Keratinocyte (primary cell): ENCODE measurements at regions not wholly inside any gene's neighbourhood (a gene's known extent, or its start where the extent isn't known, plus 50 kb on each side); places are given as distances from the start of the nearest gene placed in this dataset.

Source experiments
- DNase-seq: peaks from one replicate; pipeline ENCODE4 v3.0.0-alpha.2; 2011; ENCODE audit warnings: low read depth, missing footprints, low spot score
- FAIRE-seq: peaks from 2 replicates; lab custom pipeline; 2011; peaks lifted over from hg19 to GRCh38; lab: Jason Lieb, UNC
- H2AFZ ChIP-seq: 2 replicates; pipeline ENCODE4 v1.6.0; 2012; ENCODE audit warnings: low read length, control low read depth, inconsistent platforms; ENCODE audit not compliant: control insufficient read depth
- H3K27ac ChIP-seq: 2 replicates; pipeline ENCODE4 v1.5.1; 2011; ENCODE audit warnings: low read length; ENCODE audit not compliant: control insufficient read depth, insufficient read depth
- H3K27me3 ChIP-seq: 3 replicates; pipeline ENCODE4 v1.6.0; 2011; ENCODE audit warnings: low read length; ENCODE audit not compliant: control insufficient read depth, insufficient read depth; ENCODE audit errors: extremely low read depth
- H3K36me3 ChIP-seq, 2 experiments: 2 replicates in 1 of 2; 3 replicates in 1 of 2; pipeline ENCODE4 v1.5.1; 2011; ENCODE audit warnings: low read length in 2 of 2, mild to moderate bottlenecking in 1 of 2; ENCODE audit not compliant: control insufficient read depth in 2 of 2, insufficient read depth in 2 of 2; ENCODE audit errors: extremely low read depth in 1 of 2
- H3K4me1 ChIP-seq: 3 replicates; pipeline ENCODE4 v1.5.1; 2011; ENCODE audit warnings: low read length; ENCODE audit not compliant: control insufficient read depth, insufficient read depth; ENCODE audit errors: extremely low read depth
- H3K4me2 ChIP-seq: 3 replicates; pipeline ENCODE4 v1.6.0; 2011; ENCODE audit warnings: low read depth, low read length; ENCODE audit not compliant: control insufficient read depth, insufficient read depth; ENCODE audit errors: extremely low read depth
- H3K4me3 ChIP-seq, 3 experiments: fragments of 200-600 bp in 1 of 3; sonication (generic) in 1 of 3; 2 replicates in 2 of 3; 3 replicates in 1 of 3; pipeline ENCODE4 v1.5.1; 2011 to 2016; ENCODE audit warnings: low read length in 3 of 3, mild to moderate bottlenecking in 3 of 3, control low read depth in 2 of 3, inconsistent platforms in 1 of 3, low read depth in 1 of 3, mixed read lengths in 1 of 3, mixed run types in 1 of 3, moderate library complexity in 1 of 3; ENCODE audit not compliant: control insufficient read depth in 2 of 3, insufficient read depth in 2 of 3; ENCODE audit errors: extremely low read depth in 1 of 3
- H3K79me2 ChIP-seq: 2 replicates; pipeline ENCODE4 v1.6.0; 2012; ENCODE audit warnings: low read length; ENCODE audit not compliant: control insufficient read depth, insufficient read depth
- H3K9ac ChIP-seq: 3 replicates; pipeline ENCODE4 v1.6.0; 2011; ENCODE audit warnings: low read length; ENCODE audit not compliant: control insufficient read depth, insufficient read depth; ENCODE audit errors: extremely low read depth
- H3K9me1 ChIP-seq: 3 replicates; pipeline ENCODE4 v1.6.0; 2011; ENCODE audit warnings: low read length; ENCODE audit not compliant: control insufficient read depth, insufficient read depth; ENCODE audit errors: extremely low read depth
- H3K9me3 ChIP-seq: 2 replicates; pipeline ENCODE4 v1.5.1; 2012; ENCODE audit warnings: low read depth, low read length; ENCODE audit not compliant: control insufficient read depth
- H4K20me1 ChIP-seq: 3 replicates; pipeline ENCODE4 v1.6.0; 2011; ENCODE audit warnings: low read length; ENCODE audit not compliant: control insufficient read depth, insufficient read depth; ENCODE audit errors: extremely low read depth
- EZH2 ChIP-seq: IDR thresholded peaks from one replicate; pipeline ENCODE4 v1.6.1; 2012; ENCODE audit warnings: inconsistent platforms, mild to moderate bottlenecking, low read length, moderate library complexity
- dilution Hi-C: fragments of 300-500 bp; cut with MboI; formaldehyde crosslinking; loops from one replicate; pipeline ENCODE4 v1.7.0; 2020; ENCODE audit warnings: low sequenced_read_pairs; ENCODE audit not compliant: extremely low pct_ligation_motif_present
- TF ChIP-seq, protein P1 (sequence below), 3 experiments: IDR thresholded peaks in 1 of 3; conservative IDR thresholded peaks in 1 of 3; optimal IDR thresholded peaks in 1 of 3; 2 replicates in 2 of 3; 3 replicates in 1 of 3; pipeline versions ENCODE3 to v1.5.1; 2011; ENCODE audit warnings: low read length in 3 of 3, mild to moderate bottlenecking in 3 of 3, moderate library complexity in 2 of 3, control low read depth in 1 of 3, inconsistent platforms in 1 of 3; ENCODE audit not compliant: insufficient read depth in 2 of 3; ENCODE audit errors: extremely low read depth in 1 of 3

GRCh38 chr2:70391259-70391658 is 89.4 kb upstream of the FAM136A start:
- Histone ChIP-seq H3K9ac (no peak overlapping the region), H3K4me2 (no peak overlapping the region), H3K4me1 (peaks cover 48% of the 10 kb centered on the region), H3K36me3 (no peaks in the 10 kb centered on the region), H4K20me1 (no peaks in the 10 kb centered on the region), H3K79me2 (no peaks in the 10 kb centered on the region), H3K27me3 (no peaks in the 10 kb centered on the region), H2AFZ (no peak overlapping the region), H3K4me3 (no peak overlapping the region), H3K9me1 (no peaks in the 10 kb centered on the region), H3K27ac (no peak overlapping the region), H3K9me3 (peaks cover 3% of the 10 kb centered on the region)
- peak; percentile 63 for FAIRE-seq
- DNase-seq: no peak
- dilution Hi-C loops: no loop called here
- TF ChIP-seq EZH2: no peak
- TF ChIP-seq, protein P1, sequence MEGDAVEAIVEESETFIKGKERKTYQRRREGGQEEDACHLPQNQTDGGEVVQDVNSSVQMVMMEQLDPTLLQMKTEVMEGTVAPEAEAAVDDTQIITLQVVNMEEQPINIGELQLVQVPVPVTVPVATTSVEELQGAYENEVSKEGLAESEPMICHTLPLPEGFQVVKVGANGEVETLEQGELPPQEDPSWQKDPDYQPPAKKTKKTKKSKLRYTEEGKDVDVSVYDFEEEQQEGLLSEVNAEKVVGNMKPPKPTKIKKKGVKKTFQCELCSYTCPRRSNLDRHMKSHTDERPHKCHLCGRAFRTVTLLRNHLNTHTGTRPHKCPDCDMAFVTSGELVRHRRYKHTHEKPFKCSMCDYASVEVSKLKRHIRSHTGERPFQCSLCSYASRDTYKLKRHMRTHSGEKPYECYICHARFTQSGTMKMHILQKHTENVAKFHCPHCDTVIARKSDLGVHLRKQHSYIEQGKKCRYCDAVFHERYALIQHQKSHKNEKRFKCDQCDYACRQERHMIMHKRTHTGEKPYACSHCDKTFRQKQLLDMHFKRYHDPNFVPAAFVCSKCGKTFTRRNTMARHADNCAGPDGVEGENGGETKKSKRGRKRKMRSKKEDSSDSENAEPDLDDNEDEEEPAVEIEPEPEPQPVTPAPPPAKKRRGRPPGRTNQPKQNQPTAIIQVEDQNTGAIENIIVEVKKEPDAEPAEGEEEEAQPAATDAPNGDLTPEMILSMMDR (optimal IDR thresholded peaks at IDR 0.05 in 1 of 3, IDR thresholded peaks at IDR 0.05 in 1 of 3, conservative IDR thresholded peaks at IDR 0.05 in 1 of 3; ENCODE audit: extremely low read depth in 1 of 3, insufficient read depth in 2 of 3, low read length in 3 of 3): no peak

- Histone ChIP-seq H3K9ac (peak overlapping the region; percentile 2), H3K4me3 (no peak overlapping the region), H3K36me3 (no peaks in the 10 kb centered on the region), H3K79me2 (no peaks in the 10 kb centered on the region), H3K27me3 (no peaks in the 10 kb centered on the region), H4K20me1 (no peaks in the 10 kb centered on the region), H3K9me3 (peaks cover 6% of the 10 kb centered on the region), H2AFZ (no peak overlapping the region), H3K27ac (peak overlapping the region; percentile 78), H3K9me1 (no peaks in the 10 kb centered on the region), H3K4me2 (no peak overlapping the region), H3K4me1 (peaks cover 52% of the 10 kb centered on the region)
- FAIRE-seq (peak; percentile 61), DNase-seq (no peak)
- dilution Hi-C loops: no loop called here
- no peak for TF ChIP-seq EZH2
Measured at GRCh38 chr2:70388813-70389212, 86.9 kb upstream of the FAM136A start.

DNA sequence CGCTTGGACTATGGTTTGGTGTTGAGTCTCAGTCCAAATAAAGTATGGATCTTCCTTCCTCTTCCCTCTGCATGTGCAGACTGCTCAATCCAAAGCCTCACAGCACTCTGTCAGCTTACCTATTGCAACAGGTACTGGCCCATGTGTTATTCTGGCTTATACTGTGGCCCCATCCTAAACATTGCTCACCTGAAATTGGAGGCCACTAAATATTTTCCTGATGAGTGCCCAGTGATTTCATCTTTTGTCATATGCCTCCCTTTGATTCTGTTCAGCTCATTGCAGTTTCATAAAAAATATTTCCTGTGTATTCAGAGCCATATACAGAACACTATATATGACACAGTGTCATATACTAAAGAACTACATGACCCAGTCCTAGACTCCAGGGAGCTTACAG is 86.3 kb upstream of the FAM136A start:
- Histone ChIP-seq H3K36me3 (no peaks in the 10 kb centered on the region), H3K4me2 (peak overlapping the region; percentile 6), H3K27ac (peak overlapping the region; percentile 78), H3K4me3 (no peak overlapping the region), H4K20me1 (no peaks in the 10 kb centered on the region), H3K9me1 (no peaks in the 10 kb centered on the region), H3K9me3 (peaks cover 6% of the 10 kb centered on the region), H3K27me3 (no peaks in the 10 kb centered on the region), H3K79me2 (no peaks in the 10 kb centered on the region), H2AFZ (no peak overlapping the region), H3K9ac (peak overlapping the region; percentile 2), H3K4me1 (peaks cover 52% of the 10 kb centered on the region)
- dilution Hi-C loops: no loop called here
- DNase-seq (no peak), FAIRE-seq (peak; percentile 99)
- TF ChIP-seq, protein P1 (optimal IDR thresholded peaks at IDR 0.05 in 1 of 3, IDR thresholded peaks at IDR 0.05 in 1 of 3, conservative IDR thresholded peaks at IDR 0.05 in 1 of 3; ENCODE audit: extremely low read depth in 1 of 3, insufficient read depth in 2 of 3, low read length in 3 of 3): no peak
- no peak for TF ChIP-seq EZH2
